ENCODE measurements at regions not wholly inside any gene's neighbourhood (a gene's known extent, or its start where the extent isn't known, plus 50 kb on each side); places are given as distances from the start of the nearest gene placed in this dataset.

- Histone ChIP-seq H3K4me3 (replicated peaks in 1 of 3) (no peak overlapping the region), H3K4me1 (no peaks in the 10 kb centered on the region), H3K27ac (no peak overlapping the region), H3K9me3 (no peaks in the 10 kb centered on the region), H3K27me3 (no peaks in the 10 kb centered on the region), H3K36me3 (no peaks in the 10 kb centered on the region)
- WGBS, 2 donors, result 52 to 55% methylated on average over 1 of the region's 1 CpG
- intact Hi-C loops (cut with DNase I), result no loop called here
- no peak for DNase-seq
- TF ChIP-seq CTCF (IDR thresholded peaks at IDR 0.05) (no peak), POLR2A (IDR thresholded peaks at IDR 0.05) (no peak)
Measured at GRCh38 chr15:35197754-35198153, 112.7 kb upstream of the NANOGP8 start.

- Histone ChIP-seq H3K27me3 (no peaks in the 10 kb centered on the region), H3K4me3 (replicated peaks in 1 of 3) (no peak overlapping the region), H3K36me3 (no peaks in the 10 kb centered on the region), H3K4me1 (no peaks in the 10 kb centered on the region), H3K27ac (no peak overlapping the region), H3K9me3 (no peaks in the 10 kb centered on the region)
- TF ChIP-seq POLR2A (IDR thresholded peaks at IDR 0.05) (no peak), CTCF (IDR thresholded peaks at IDR 0.05) (no peak)
- no peak for DNase-seq
- intact Hi-C loops (cut with DNase I), result no loop called here
Measured at GRCh38 chr15:35197306-35197705, 112.2 kb upstream of the NANOGP8 start.

- Histone ChIP-seq H3K36me3 (no peaks in the 10 kb centered on the region), H3K27me3 (no peaks in the 10 kb centered on the region), H3K4me1 (no peaks in the 10 kb centered on the region), H3K27ac (no peak overlapping the region), H3K9me3 (no peaks in the 10 kb centered on the region), H3K4me3 (replicated peaks in 1 of 3) (no peak overlapping the region)
- intact Hi-C loops (cut with DNase I), result no loop called here
- no peak for TF ChIP-seq POLR2A (IDR thresholded peaks at IDR 0.05)
- no peak for TF ChIP-seq CTCF (IDR thresholded peaks at IDR 0.05)
- 91 to 93% methylated on average over 5 of the region's 5 CpGs for WGBS, 2 donors
- DNase-seq, result no peak
Measured at GRCh38 chr15:35196273-35196672, 111.2 kb upstream of the NANOGP8 start.

GRCh38 chr15:35195649-35196048, 110.6 kb upstream of the NANOGP8 start:
- Histone ChIP-seq H3K4me1 (no peaks in the 10 kb centered on the region), H3K27me3 (no peaks in the 10 kb centered on the region), H3K9me3 (no peaks in the 10 kb centered on the region), H3K27ac (no peak overlapping the region), H3K36me3 (no peaks in the 10 kb centered on the region), H3K4me3 (replicated peaks in 1 of 3) (no peak overlapping the region)
- TF ChIP-seq POLR2A (IDR thresholded peaks at IDR 0.05), result no peak
- no peak for TF ChIP-seq CTCF (IDR thresholded peaks at IDR 0.05)
- intact Hi-C loops (cut with DNase I), result no loop called here
- DNase-seq, result no peak
- 78 to 93% methylated on average over 3 of the region's 3 CpGs for WGBS, 2 donors

GRCh38 chr15:35195031-35195430, 109.9 kb upstream of the NANOGP8 start:
- Histone ChIP-seq H3K27me3 (no peaks in the 10 kb centered on the region), H3K4me3 (replicated peaks in 1 of 3) (no peak overlapping the region), H3K27ac (no peak overlapping the region), H3K4me1 (no peaks in the 10 kb centered on the region), H3K9me3 (no peaks in the 10 kb centered on the region), H3K36me3 (no peaks in the 10 kb centered on the region)
- no peak for TF ChIP-seq POLR2A (IDR thresholded peaks at IDR 0.05)
- no peak for TF ChIP-seq CTCF (IDR thresholded peaks at IDR 0.05)
- intact Hi-C loops (cut with DNase I), result no loop called here
- WGBS, 2 donors, result 85 to 89% methylated on average over 1 of the region's 1 CpG
- no peak for DNase-seq

Measured in thyroid gland (tissue), 4 donors.